Right ventricle myocardium inferior (tissue), 1 donor: ENCODE measurements at regions not wholly inside any gene's neighbourhood (a gene's known extent, or its start where the extent isn't known, plus 50 kb on each side); places are given as distances from the start of the nearest gene placed in this dataset.
"Not testable (repeated sequence)": the region's sequence is repeated elsewhere in the genome, so short reads cannot be mapped to it uniquely, and the experiment has no call there.

Experiments
- ATAC-seq: fragments of 200-7000 bp; cut with Tn5 transposase; one replicate; pipeline ENCODE4 v1.9.1; 2020; ENCODE audit warnings: mild to moderate bottlenecking, moderate library complexity
- DNase-seq: peaks from one replicate; pipeline ENCODE4 v3.0.0; 2021; ENCODE audit errors: missing footprints
- intact Hi-C: fragments of 100-400 bp; cut with DNase I; formaldehyde crosslinking; loops from one replicate; pipeline ENCODE4 v1.11.0; 2022
- donor health status: DM: no; HTN: yes; CAD: no; lungs with severe emphysema.

DNA sequence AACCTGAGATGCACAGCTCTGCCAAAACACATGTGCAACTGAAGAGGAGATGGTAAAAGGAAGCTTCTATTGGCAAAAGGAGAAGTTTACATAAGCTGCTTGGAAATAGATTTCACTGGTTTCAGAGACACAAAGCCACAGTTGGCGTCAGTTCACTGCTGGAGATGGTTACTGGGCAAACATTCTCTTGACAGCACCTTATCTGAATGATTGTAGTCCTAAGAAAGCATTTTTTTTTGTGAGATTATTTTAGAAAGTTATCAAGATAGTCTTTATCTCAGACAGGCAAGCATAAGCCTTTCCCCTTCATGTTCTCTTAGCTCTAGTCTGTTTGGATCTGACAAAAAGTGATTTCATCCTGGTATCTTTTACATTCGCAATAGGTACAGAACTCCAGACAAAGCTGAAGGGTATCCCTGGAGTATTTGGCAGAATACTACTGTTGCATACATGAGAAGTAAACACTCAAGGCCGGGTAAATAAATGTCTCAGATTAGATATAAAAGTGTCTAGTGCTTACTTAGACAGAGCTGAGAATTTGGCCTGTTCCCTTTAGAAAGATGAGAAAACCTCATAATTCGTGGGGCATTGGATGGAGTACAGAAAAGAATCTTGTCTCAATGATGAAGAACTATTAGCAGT is 1668.0 kb upstream of the NUDT12 start:
- DNase-seq (no peak), ATAC-seq (no peak)
- intact Hi-C loops: no loop called here

DNA sequence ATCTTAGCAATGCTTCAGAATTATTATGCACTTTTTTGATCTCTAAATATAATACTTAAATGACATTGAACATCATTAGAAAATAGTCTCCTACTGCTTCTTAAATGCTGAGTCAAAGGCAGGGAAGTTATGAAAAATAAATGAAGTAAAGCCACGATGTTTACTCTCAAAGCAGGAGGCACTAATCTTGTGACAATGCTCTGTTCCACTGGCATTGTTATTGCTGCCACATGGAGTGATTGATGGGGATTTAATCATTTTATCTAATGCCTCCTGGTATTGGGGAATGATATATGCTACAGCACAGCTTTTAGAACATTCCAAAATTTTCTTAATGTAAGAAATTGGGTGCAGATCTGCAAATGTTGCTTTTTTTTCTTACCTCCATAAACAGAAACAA is 1655.4 kb upstream of the NUDT12 start:
- ATAC-seq (no peak), DNase-seq (no peak)
- intact Hi-C loops: no loop called here

DNA sequence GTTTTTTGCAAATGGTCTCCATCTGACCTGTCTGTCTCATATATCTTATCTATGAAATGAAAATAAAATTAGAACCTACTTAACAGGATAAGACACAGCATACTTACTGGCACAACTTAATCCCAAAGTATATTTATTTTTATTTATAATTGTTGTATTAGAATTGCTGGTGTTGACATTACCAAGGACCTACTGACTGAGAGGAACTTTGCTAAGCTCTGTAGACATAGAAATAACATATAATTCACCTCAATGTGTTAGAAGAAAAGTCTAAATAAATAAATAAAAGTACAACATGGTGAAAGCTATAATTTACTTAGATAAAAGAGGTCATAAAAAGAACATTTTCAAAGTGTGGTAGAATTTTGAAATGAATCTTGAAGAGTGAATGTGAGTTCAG is 1650.5 kb upstream of the NUDT12 start:
- ATAC-seq: no peak
- no peak for DNase-seq
- intact Hi-C loops: no loop called here

DNA sequence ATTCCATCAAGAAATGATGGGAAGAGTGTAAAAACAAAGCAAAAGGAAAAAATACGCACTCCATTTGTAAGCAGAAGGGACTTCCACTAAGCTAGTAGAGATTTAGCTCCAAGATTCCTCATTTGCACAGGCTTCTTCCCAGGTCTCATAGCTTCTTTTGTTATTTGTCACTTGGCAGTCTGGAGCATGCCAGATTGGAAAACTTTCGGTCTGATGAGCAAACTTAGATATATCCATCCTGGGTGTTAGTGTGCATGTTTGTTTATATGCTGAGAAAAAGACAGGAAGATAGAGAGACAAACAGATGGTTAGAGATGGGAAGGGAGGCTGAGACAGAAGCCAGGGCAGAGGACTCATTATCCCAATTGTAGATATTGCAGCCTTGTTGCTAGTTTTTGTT is 1644.5 kb upstream of the NUDT12 start:
- DNase-seq (no peak), ATAC-seq (no peak)
- intact Hi-C loops: no loop called here

DNA sequence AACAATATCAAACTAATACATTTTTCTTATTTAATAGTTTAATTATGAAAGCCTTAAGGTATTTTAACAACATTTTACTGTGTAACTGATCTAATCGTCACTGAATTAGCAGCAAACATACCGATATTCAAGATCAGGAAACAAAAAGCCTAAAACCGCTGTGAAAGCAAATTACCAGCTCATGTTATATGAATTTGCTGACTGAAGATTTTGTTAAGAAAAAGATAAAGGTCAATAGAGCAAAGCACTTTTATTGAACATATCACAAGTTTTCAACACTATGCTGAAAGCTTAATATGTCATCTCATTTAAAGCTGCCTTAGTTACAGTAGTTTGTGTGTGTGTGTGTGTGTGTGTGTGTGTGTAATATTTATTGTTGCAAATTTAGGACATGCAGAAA is 1634.9 kb upstream of the NUDT12 start:
- no peak for DNase-seq
- intact Hi-C loops: no loop called here
- ATAC-seq: no peak

DNA sequence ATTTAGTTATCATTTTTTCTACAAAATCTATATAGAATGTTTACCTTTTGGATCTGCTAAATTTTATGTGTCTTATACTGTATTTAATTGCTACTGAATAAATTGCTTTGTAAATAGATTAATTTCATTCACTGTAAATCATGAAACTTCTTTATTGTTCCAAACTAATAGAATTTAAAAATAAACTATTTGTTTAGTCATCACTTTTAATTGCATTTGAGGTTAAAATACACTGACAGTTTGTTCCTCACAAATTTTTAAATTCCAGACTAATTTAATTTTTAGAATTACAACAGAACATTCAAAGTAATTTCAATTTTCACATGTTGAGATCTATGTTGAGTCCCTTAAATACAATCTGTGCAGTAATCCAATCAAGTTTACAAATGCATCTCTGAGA is 1633.2 kb upstream of the NUDT12 start:
- no peak for ATAC-seq
- DNase-seq: no peak
- intact Hi-C loops: no loop called here

DNA sequence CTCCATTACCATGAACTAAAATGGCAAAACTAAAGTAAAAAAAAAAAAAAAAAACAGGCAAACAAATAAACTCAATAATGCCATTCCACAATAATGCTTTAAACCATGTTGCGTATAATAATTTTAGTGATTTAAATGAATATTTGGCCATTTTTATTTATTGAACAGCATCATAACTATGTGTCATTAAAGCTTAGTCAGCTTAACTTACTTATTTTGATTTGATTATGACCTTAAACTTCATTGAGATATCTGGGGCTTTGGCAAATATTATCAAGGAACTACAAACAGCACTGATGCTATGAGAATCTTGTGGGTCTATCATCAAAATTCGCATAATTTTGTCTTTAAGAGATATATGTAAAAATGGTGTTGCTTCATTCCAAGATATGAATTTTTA is 1610.3 kb upstream of the NUDT12 start:
- intact Hi-C loops: no loop called here
- no peak for ATAC-seq
- DNase-seq: no peak

DNA sequence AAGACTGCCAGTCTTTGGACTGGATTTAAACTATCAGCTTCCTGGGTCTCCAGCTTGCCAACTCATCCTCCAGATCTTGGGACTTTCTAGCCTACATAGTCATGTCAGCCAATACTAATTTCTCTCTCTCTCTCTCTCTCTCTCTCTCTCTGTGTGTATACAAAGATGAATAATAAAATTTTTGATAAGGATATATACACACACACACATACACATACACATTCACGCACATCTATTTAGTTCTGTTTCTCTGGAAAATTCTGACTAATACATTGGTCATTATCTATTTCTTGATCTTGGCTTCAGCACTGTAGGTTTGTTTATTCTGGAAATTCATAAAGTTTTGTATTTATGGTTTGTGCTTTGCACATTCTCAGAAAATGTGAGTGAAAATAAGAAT is 1606.2 kb upstream of the NUDT12 start:
- intact Hi-C loops: no loop called here
- no peak for ATAC-seq
- no peak for DNase-seq

DNA sequence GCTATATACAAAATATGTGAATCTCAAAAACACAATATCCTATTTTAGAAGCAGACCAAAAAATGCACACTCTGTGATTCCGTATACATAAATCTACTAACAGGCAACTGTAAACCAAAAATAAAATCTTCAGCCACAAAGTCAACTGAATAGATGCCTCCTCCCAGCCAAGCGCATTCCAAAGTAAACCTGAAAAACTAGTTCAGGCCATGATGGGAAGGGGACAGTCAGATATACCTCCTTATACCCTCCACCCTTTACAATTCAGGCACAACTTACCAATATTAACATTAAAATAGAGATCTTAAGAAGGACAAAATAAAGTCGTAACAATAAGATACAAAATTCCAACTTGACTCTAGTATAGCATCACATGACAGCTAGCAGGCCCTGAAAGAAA is 1604.5 kb upstream of the NUDT12 start:
- intact Hi-C loops: no loop called here
- ATAC-seq (no peak), DNase-seq (no peak)

DNA sequence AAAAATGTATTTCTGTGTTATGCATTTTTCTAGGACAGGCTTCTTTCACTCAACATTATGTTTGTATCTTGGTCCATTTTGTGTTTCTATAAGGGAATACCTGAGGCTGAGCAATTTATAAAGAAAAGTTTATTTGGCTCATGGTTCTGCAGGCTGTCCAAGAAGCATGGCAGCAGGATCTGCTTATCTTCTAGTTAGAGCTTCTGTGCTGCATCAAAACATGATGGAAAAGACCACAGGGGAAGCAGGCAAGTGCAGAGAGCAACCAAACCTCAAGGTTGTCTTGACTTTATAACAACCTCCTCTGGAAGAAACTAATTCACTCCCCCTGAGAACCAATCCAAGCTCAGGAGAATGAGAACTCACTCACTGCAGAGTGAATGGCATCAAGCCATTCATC is 1601.0 kb upstream of the NUDT12 start:
- DNase-seq (no peak), ATAC-seq (no peak)
- intact Hi-C loops: no loop called here

DNA sequence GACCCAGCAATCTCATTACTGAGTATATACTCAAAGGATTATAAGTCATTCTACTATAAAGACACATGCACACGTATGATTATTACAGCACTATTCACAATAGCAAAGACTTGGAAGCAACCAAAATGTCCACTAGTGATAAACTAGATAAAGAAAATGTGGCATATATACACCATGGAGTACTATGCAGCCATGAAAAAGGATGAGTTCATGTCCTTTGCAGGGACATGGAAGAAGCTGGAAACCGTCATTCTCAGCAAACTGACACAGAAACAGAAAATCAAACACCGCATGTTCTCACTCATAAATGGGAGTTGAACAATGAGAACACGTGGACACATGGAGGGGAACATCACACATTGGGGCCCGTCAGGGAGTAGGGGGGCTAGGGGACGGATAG is 1600.0 kb upstream of the NUDT12 start:
- DNase-seq, ATAC-seq, intact Hi-C loops: not testable (repeated sequence)

DNA sequence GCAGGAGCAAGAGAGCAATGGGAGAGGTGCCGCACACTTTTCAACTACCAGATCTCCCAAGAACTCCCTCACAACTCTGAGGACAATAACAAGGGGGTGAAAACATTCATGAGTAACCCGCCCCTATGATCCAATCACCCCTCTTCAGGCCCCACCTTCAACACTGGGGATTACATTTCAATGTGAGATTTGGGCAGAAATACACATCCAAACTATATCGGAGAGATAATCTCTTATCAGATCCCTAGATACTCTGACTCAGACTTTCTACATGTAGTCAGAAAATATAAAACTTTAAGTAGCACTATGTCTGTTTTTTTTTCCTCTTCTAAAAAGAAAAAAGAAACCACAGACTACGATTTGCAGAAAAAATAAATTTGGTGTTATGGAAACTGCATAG is 1595.9 kb upstream of the NUDT12 start:
- intact Hi-C loops: no loop called here
- no peak for DNase-seq
- ATAC-seq: no peak

DNA sequence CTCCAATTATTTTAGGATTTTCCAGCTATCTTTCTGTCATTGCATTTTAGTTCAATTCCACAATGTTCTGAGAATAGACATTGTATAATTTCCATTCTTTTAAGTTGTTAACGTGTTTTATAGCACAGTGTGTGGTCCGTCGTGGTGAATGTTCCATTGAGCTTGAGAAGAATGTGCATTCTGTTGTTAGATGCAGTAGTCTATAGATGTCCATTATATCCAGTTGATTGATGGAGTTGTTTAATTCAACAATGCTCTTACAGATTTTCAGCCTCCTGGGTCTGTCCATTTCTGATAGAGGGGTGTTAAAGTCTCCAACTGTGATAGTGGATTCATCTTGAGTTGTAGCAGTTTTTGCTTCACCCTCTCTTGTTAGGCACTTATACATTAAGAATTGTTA is 1587.7 kb upstream of the NUDT12 start:
- intact Hi-C loops: no loop called here
- DNase-seq: no peak

DNA sequence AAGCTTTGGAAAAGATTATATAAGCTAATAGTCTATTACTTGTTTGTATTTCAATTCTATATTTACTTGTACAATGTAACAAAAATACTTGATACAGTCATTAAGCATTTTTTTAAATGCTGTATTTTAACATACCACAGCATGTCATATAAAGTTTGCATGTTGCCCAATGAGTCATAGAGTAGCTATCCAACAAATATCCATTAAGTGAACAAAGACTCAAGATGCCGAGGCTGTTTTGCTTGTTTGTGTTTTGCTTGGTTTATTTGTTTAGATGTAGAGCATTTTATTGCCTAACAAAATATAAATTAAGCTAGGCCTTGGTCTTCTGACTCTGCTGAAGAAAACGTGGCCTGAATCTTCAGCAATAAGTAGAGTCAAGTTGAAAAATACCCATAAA is 1584.3 kb upstream of the NUDT12 start:
- ATAC-seq: no peak
- no peak for DNase-seq
- intact Hi-C loops: no loop called here

More for the DNA sequence above, 1587.7 kb upstream of the NUDT12 start:
- no peak for ATAC-seq

DNA sequence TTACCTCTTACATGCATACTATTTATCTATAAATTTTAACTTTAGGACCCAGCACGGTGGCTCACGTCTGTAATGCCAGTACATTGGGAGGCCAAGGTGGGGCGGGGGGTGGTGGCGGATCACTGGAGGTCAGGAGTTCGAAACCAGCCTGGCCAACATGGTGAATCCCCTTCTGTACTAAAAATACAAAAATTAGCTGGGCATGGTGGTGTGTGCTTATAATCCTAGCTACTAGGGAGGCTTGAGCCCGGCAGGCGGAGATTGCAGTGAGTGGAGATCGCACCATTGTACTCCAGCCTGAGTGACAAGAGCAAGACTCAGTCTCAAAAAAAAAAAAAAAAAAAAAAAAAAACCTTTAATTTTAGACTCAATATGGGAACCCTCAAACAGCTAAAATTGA is 1582.6 kb upstream of the NUDT12 start:
- intact Hi-C loops: no loop called here
- ATAC-seq: no peak

DNA sequence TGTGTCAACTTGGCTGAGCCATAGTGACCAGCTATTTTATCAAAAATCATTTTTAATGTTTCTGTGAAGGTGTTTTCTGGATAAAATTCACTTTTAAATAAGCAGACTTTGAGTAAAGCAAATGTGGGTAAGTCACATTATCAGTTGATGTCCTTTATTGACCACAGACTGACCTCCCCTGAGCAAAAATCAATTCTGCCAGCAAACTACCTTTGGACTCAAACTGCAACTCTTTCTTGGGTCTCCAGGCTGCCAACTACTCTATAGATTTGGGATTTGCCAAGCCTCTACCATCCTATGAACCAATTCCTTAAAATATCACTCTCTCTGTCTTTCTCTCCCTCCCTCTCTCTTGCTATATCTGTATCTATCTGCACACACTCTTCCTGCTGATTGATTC is 1571.7 kb upstream of the NUDT12 start:
- ATAC-seq (no peak), DNase-seq (no peak)
- intact Hi-C loops: no loop called here

More for the DNA sequence above, 1582.6 kb upstream of the NUDT12 start:
- no peak for DNase-seq

DNA sequence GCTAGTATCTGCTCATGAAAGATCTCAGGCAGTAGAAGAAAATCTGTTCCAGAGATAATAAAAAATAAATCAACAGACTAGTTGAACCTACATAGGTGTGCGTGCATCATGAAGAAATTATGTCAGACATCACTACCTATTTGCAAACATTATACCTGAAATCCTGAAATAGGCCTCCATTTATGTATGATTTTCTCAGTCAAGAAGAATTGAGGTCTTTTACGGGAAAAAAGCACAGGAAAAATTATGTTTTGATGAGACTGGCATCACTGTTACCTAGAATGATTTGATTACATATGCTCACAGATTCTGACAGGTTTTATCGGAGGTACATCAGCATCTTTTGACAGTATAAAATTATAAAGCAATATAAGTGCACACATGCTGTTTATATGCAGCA is 1570.5 kb upstream of the NUDT12 start:
- intact Hi-C loops: no loop called here
- DNase-seq: no peak
- no peak for ATAC-seq

DNA sequence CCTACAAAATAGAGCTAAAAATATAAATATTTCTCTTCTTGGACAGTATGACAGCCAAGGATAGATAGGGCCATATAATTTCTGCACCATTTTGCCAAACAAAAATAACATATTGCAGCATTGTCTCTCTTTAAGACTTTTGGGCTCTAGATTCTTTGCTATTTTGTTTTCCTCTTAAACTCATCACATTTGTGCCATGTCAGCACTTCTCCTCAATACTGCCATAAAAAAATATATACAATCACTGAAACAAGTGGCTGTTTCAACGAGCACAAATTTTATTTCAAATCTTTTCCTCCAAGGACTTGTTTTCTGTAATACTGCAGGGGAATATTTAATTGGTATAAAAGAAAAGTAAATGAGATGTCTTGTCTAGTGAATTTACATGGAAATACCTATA is 1570.0 kb upstream of the NUDT12 start:
- DNase-seq (no peak), ATAC-seq (no peak)
- intact Hi-C loops: no loop called here

DNA sequence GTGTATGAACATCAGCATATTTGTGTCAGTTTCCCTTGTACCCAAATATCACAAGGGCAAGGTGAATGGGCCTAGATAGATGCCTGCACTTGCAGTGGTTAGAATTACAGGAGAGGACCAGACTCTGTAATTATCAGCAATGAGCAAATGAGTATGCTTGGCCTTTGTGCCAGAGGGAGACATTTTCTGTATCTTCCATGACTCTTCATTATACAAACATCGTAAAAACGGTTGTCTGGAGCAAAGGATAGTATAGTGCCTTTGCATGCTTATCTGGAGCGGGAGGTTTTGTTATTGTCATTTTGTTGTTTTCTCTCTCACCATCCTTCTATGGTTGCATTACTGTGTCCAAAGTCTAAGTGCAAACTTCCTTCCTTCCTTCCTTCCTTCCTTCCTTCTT is 1568.5 kb upstream of the NUDT12 start:
- ATAC-seq (no peak), DNase-seq (no peak)
- intact Hi-C loops: no loop called here

DNA sequence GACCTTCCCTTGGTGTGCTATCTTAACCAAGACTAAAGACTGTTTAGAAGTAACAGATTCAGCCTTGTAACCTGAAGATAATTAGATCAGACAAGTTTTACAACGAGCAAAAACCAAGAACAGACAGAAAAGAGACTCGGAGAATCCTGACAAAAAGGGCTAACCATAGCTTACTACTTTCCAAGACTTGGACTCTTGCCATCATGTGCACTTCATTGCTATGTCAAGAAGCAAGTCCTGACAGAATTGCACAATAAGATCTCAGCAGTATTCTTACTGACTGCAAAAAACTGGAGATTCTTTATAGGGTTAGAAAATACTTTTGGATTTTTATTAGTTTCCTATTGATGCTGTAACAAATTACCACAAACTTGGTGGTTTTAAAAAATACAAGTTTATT is 1539.0 kb upstream of the NUDT12 start:
- intact Hi-C loops: no loop called here
- DNase-seq: no peak
- ATAC-seq: no peak

DNA sequence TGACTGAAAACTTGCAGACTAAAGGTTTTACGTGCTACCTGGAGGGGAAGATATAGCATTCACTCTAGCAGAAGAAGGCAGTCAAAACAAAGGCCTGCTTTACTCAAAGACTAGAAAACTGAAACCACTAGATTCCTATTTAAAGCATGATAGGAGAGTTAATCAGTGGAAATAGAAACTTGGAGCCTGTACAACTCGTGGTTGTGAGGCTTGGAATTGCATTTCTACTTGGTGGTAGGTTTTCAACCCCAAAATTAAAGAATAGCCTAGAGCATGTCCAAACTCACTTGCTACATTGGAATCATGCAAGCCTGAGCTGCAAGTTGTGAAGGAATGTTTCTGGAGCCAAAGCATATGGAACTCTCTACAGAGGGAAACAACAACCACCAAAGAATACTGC is 1526.4 kb upstream of the NUDT12 start:
- intact Hi-C loops: no loop called here
- ATAC-seq (no peak), DNase-seq (no peak)

DNA sequence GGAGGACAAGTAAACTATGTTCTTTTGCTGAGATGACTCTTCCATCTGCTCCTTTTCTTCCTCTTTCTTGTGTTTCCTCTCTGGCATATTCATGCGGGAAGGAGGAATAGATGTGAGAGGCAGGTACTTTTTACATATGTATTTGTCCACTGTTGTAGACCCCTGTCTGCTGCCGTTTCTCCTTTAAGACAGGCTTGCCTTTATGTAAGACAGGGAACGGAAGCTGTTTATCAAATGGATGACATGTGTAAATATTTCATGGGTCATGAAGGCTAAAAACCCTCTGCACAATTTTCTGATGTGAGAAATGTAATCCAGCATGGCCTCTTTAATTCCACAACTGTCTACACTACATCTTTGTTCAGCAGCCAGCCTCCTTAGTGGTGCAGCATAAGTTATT is 1525.5 kb upstream of the NUDT12 start:
- ATAC-seq (no peak), DNase-seq (no peak)
- intact Hi-C loops: no loop called here
